ENCODE measurements at regions not wholly inside any gene's neighbourhood (a gene's known extent, or its start where the extent isn't known, plus 50 kb on each side); places are given as distances from the start of the nearest gene placed in this dataset.

- TF ChIP-seq CTCF (tag by site-specific recombination; IDR thresholded peaks at IDR 0.05) (no peak), ZBTB49 (tag by site-specific recombination; IDR thresholded peaks at IDR 0.05; ENCODE audit: low read depth) (no peak), ZNF10 (tag by site-specific recombination; IDR thresholded peaks at IDR 0.05) (no peak), ZNF133 (tag by site-specific recombination; IDR thresholded peaks at IDR 0.05) (no peak), ZNF629 (tag by site-specific recombination; IDR thresholded peaks at IDR 0.05) (no peak), ZNF311 (tag by site-specific recombination; IDR thresholded peaks at IDR 0.05; ENCODE audit: borderline replicate concordance) (no peak), PBX3 (CRISPR knock-in tag; IDR thresholded peaks at IDR 0.05) (no peak), ZNF274 (IDR thresholded peaks at IDR 0.05; ENCODE audit: low read length) (no peak), ZNF274 (tag by site-specific recombination; IDR thresholded peaks at IDR 0.05; ENCODE audit: borderline replicate concordance) (no peak), ZNF426 (tag by site-specific recombination; IDR thresholded peaks at IDR 0.05) (no peak)
Observed at GRCh38 chr2:239601880-239602279, 201.1 kb upstream of the HDAC4 start.

Measured in HEK293 (cell line).